H1 (cell line): ENCODE measurements at regions not wholly inside any gene's neighbourhood (a gene's known extent, or its start where the extent isn't known, plus 50 kb on each side); places are given as distances from the start of the nearest gene placed in this dataset.

Experiments
- CTCF ChIA-PET: fragments of 300-600 bp; sonication (Branson Sonifier 250); formaldehyde crosslinking; loops from one replicate; lab custom pipeline; 2021; ENCODE audit not compliant: partially characterized antibody; lab: Charles Lee
- POLR2A ChIA-PET: fragments of 300-600 bp; sonication (Branson Sonifier 250); formaldehyde crosslinking; loops from one replicate; lab custom pipeline; 2021; ENCODE audit warnings: inconsistent platforms; ENCODE audit not compliant: partially characterized antibody; lab: Charles Lee
- DNase-seq, 2 experiments: peaks; one replicate each; pipeline versions ENCODE4 v3.0.0 to v3.0.0-alpha.2; 2010 to 2022; ENCODE audit warnings: low spot score in 2 of 2, low read depth in 1 of 2, mixed read lengths in 1 of 2
- FAIRE-seq: peaks from 2 replicates; lab custom pipeline; 2011; peaks lifted over from hg19 to GRCh38; lab: Jason Lieb, UNC
- H2AFZ ChIP-seq: 2 replicates; pipeline ENCODE4 v1.8.1; 2012; ENCODE audit warnings: low read length, inconsistent platforms
- H2AK5ac ChIP-seq: 2 replicates; pipeline ENCODE4 v1.6.1; 2013; ENCODE audit warnings: low read depth, low read length
- H2BK120ac ChIP-seq: replicated peaks from 2 replicates; pipeline ENCODE3; 2013; ENCODE audit warnings: low read depth, low read length, inconsistent platforms
- H2BK12ac ChIP-seq: 2 replicates; pipeline ENCODE4 v1.6.1; 2013; ENCODE audit warnings: low read depth, low read length
- H2BK15ac ChIP-seq: 2 replicates; pipeline ENCODE4 v1.6.1; 2013; ENCODE audit warnings: low read length
- H2BK20ac ChIP-seq: 2 replicates; pipeline ENCODE4 v1.6.1; 2013; ENCODE audit warnings: low read length
- H2BK5ac ChIP-seq: 2 replicates; pipeline ENCODE4 v1.6.1; 2013; ENCODE audit warnings: low read depth, low read length
- H3K14ac ChIP-seq: 2 replicates; pipeline ENCODE4 v1.6.1; 2013; ENCODE audit warnings: inconsistent platforms; ENCODE audit not compliant: insufficient read length
- H3K18ac ChIP-seq: 2 replicates; pipeline ENCODE4 v1.6.1; 2013; ENCODE audit warnings: low read length; ENCODE audit errors: extremely low read depth
- H3K23ac ChIP-seq: 2 replicates; pipeline ENCODE4 v1.6.1; 2013; ENCODE audit warnings: inconsistent platforms; ENCODE audit not compliant: insufficient read length
- H3K23me2 ChIP-seq: 2 replicates; pipeline ENCODE4 v1.6.1; 2013; ENCODE audit warnings: low read depth, low read length
- H3K27ac ChIP-seq: 2 replicates; pipeline ENCODE4 v1.6.1; 2011; ENCODE audit warnings: low read depth, low read length, inconsistent platforms
- H3K27me3 ChIP-seq, 4 experiments: replicated peaks in 1 of 4; 1 replicate in 1 of 4; 2 replicates in 3 of 4; pipeline versions ENCODE4 v1.6.1 to v1.8.1; 2011 to 2013; ENCODE audit warnings: low read length in 3 of 4, mild to moderate bottlenecking in 3 of 4, inconsistent platforms in 2 of 4, mixed read lengths in 2 of 4, moderate library complexity in 1 of 4; ENCODE audit not compliant: control insufficient read depth in 3 of 4, insufficient read depth in 3 of 4; ENCODE audit errors: extremely low read depth in 1 of 4
- H3K36me3 ChIP-seq, 4 experiments: 2 replicates each; pipeline versions ENCODE4 v1.6.1 to v1.8.1; 2011 to 2013; ENCODE audit warnings: mild to moderate bottlenecking in 4 of 4, low read length in 3 of 4, moderate library complexity in 2 of 4, control low read depth in 1 of 4, inconsistent platforms in 1 of 4; ENCODE audit not compliant: insufficient read depth in 4 of 4, control insufficient read depth in 2 of 4
- H3K4ac ChIP-seq: replicated peaks from 2 replicates; pipeline ENCODE3; 2013; ENCODE audit warnings: low read length, low read depth, mixed read lengths, inconsistent platforms; ENCODE audit not compliant: insufficient read length
- H3K4me1 ChIP-seq, 4 experiments: replicated peaks in 1 of 4; 1 replicate in 1 of 4; 2 replicates in 3 of 4; pipeline versions ENCODE4 v1.6.1 to v1.8.1; 2011 to 2013; ENCODE audit warnings: low read length in 3 of 4, inconsistent platforms in 2 of 4, mixed read lengths in 1 of 4; ENCODE audit not compliant: insufficient read depth in 4 of 4, control insufficient read depth in 3 of 4
- H3K4me2 ChIP-seq, 2 experiments: 2 replicates each; pipeline versions ENCODE4 v1.6.1 to v1.8.1; 2011 to 2013; ENCODE audit warnings: low read depth in 2 of 2, low read length in 2 of 2, control low read depth in 1 of 2, inconsistent platforms in 1 of 2, mild to moderate bottlenecking in 1 of 2; ENCODE audit not compliant: insufficient read depth in 1 of 2
- H3K4me3 ChIP-seq, 4 experiments: fragments of 200-600, 300-600 bp in 1 of 4; sonication (generic), shearing (Covaris generic), sonication (Bioruptor Twin) in 1 of 4; 2 replicates each; pipeline versions ENCODE4 v1.5.1 to v1.8.1; 2011 to 2016; ENCODE audit warnings: low read length in 4 of 4, low read depth in 3 of 4, control low read depth in 2 of 4, inconsistent platforms in 2 of 4, mild to moderate bottlenecking in 2 of 4, mixed read lengths in 1 of 4, moderate library complexity in 1 of 4; ENCODE audit not compliant: insufficient read depth in 2 of 4; ENCODE audit errors: extremely low read depth in 1 of 4
- H3K56ac ChIP-seq: replicated peaks from 2 replicates; pipeline ENCODE3; 2013; ENCODE audit warnings: low read depth, mild to moderate bottlenecking, mixed read lengths, low read length, inconsistent platforms; ENCODE audit not compliant: insufficient read length
- H3K79me1 ChIP-seq: 2 replicates; pipeline ENCODE4 v1.6.1; 2013; ENCODE audit warnings: low read depth, low read length, control low read depth
- H3K79me2 ChIP-seq, 2 experiments: 2 replicates each; pipeline versions ENCODE4 v1.6.1 to v1.8.1; 2012 to 2013; ENCODE audit warnings: low read length in 2 of 2, mild to moderate bottlenecking in 2 of 2, inconsistent platforms in 1 of 2; ENCODE audit not compliant: insufficient read depth in 2 of 2, control insufficient read depth in 1 of 2
- H3K9ac ChIP-seq, 4 experiments: replicated peaks in 1 of 4; 1 replicate in 1 of 4; 2 replicates in 3 of 4; pipeline versions ENCODE4 v1.6.1 to v1.8.1; 2011 to 2013; ENCODE audit warnings: low read depth in 3 of 4, low read length in 3 of 4, control low read depth in 2 of 4, mild to moderate bottlenecking in 2 of 4, moderate library complexity in 2 of 4, inconsistent platforms in 1 of 4; ENCODE audit errors: extremely low read depth in 1 of 4
- H3K9me3 ChIP-seq, 2 experiments: 2 replicates each; pipeline versions ENCODE4 v1.6.1 to v1.8.1; 2012 to 2013; ENCODE audit warnings: mild to moderate bottlenecking in 2 of 2, moderate library complexity in 2 of 2, control low read depth in 1 of 2, inconsistent platforms in 1 of 2, low read depth in 1 of 2, low read length in 1 of 2, mixed read lengths in 1 of 2; ENCODE audit not compliant: insufficient read depth in 2 of 2
- H4K20me1 ChIP-seq, 2 experiments: replicated peaks in 1 of 2; 2 replicates each; pipeline versions ENCODE3 to v1.8.1; 2011 to 2013; ENCODE audit warnings: inconsistent platforms in 2 of 2, low read length in 2 of 2, mild to moderate bottlenecking in 1 of 2; ENCODE audit not compliant: insufficient read depth in 2 of 2, control insufficient read depth in 1 of 2
- H4K5ac ChIP-seq: 2 replicates; pipeline ENCODE4 v1.6.1; 2013; ENCODE audit warnings: low read length, low read depth, mixed read lengths, inconsistent platforms; ENCODE audit not compliant: insufficient read length
- H4K8ac ChIP-seq: 2 replicates; pipeline ENCODE4 v1.8.0; 2013; ENCODE audit warnings: mild to moderate bottlenecking, moderate library complexity, low read length, inconsistent platforms; ENCODE audit not compliant: insufficient read depth; ENCODE audit errors: extremely low read depth
- H4K91ac ChIP-seq: replicated peaks from 2 replicates; pipeline ENCODE3; 2013; ENCODE audit warnings: low read length, mixed read lengths, inconsistent platforms; ENCODE audit not compliant: insufficient read length
- CREB1 ChIP-seq: IDR thresholded peaks from 2 replicates; pipeline ENCODE4 v1.6.1; 2012; ENCODE audit warnings: inconsistent platforms
- RAD21 ChIP-seq, 2 experiments: IDR thresholded peaks in 1 of 2; conservative IDR thresholded peaks in 1 of 2; 2 replicates each; pipeline ENCODE4 v1.6.1; 2011; ENCODE audit warnings: low read depth in 2 of 2, low read length in 2 of 2, improper control_type of control experiment in 1 of 2, inconsistent platforms in 1 of 2, mild to moderate bottlenecking in 1 of 2, moderate library complexity in 1 of 2
- SAP30 ChIP-seq: fragments of 300-600 bp; sonication (generic); IDR thresholded peaks from 2 replicates; pipeline ENCODE4 v1.7.1; 2012; ENCODE audit warnings: low read length, moderate library complexity, mild to moderate bottlenecking, inconsistent platforms; ENCODE audit not compliant: insufficient read depth, insufficient replicate concordance
- WGBS, 2 experiments: shearing (Covaris generic) in 1 of 2; methylation state at CpG; one replicate each; pipeline versions ENCODE4 v1.1.6 to v1.1.7; 2013 to 2015; ENCODE audit warnings: low lambda C conversion rate in 2 of 2, mixed read lengths in 2 of 2, inconsistent platforms in 1 of 2, low coverage in 1 of 2, missing lambda C conversion rate in 1 of 2; ENCODE audit not compliant: insufficient replicate concordance in 2 of 2, insufficient coverage in 1 of 2, insufficient read length in 1 of 2; ENCODE audit errors: extremely low coverage in 1 of 2, missing lambda C conversion rate in 1 of 2; 5-methylcytosine and 5-hydroxymethylcytosine counted together
- TF ChIP-seq, protein P1 (sequence below), 3 experiments: IDR thresholded peaks; 1 replicate in 2 of 3; 2 replicates in 1 of 3; pipeline versions ENCODE4 v1.5.1 to v1.6.1; 2011; ENCODE audit warnings: low read length in 3 of 3, mild to moderate bottlenecking in 3 of 3, inconsistent platforms in 2 of 3, low read depth in 1 of 3, moderate library complexity in 1 of 3; ENCODE audit not compliant: insufficient read depth in 1 of 3; ENCODE audit errors: control extremely low read depth in 1 of 3

DNA sequence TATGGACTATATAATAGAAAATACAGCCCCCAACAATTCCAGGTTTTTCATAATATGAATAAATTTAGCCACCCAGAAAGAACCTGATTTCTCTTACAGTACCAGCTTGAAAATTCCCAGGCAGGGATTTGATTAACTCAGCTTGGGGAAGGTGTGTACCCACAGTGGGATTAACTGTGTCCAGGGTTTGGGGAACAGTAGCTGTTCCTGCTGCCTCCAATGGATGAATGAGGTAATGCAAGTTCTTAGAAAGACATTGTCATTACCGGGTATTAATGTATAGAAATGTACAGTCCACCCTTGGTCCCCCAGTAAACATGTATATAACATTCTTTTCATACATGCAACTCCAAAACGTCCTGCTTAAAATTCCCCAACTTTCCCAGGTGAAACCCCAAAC lies 115.6 kb downstream of the LRIG3 start:
- Histone ChIP-seq H3K9me3 (no peaks in the 10 kb centered on the region), H2AFZ (no peak overlapping the region), H3K4me1 (no peaks in the 10 kb centered on the region), H4K8ac (no peak overlapping the region), H2AK5ac (no peak overlapping the region), H3K18ac (no peak overlapping the region), H2BK15ac (no peak overlapping the region), H3K4me2 (no peak overlapping the region), H3K14ac (no peak overlapping the region), H3K27ac (no peak overlapping the region), H3K36me3 (no peaks in the 10 kb centered on the region), H3K56ac (no peak overlapping the region), H3K4ac (no peak overlapping the region), H3K79me1 (no peaks in the 10 kb centered on the region), H2BK120ac (no peak overlapping the region), H4K5ac (no peak overlapping the region), H4K20me1 (no peaks in the 10 kb centered on the region), H3K23ac (no peak overlapping the region), H2BK12ac (no peak overlapping the region), H3K27me3 (no peaks in the 10 kb centered on the region), H2BK5ac (no peak overlapping the region), H3K9ac (no peak overlapping the region), H3K79me2 (no peaks in the 10 kb centered on the region), H2BK20ac (no peak overlapping the region), H3K4me3 (no peak overlapping the region), H3K23me2 (no peaks in the 10 kb centered on the region), H4K91ac (no peak overlapping the region)
- DNase-seq = no peak
- FAIRE-seq = peak; percentile 78
- no peak for TF ChIP-seq CREB1
- peak; percentile 47 to 58 for TF ChIP-seq RAD21 (IDR thresholded peaks at IDR 0.05 in 1 of 2, conservative IDR thresholded peaks at IDR 0.05 in 1 of 2; ENCODE audit: low read depth in 2 of 2, low read length in 2 of 2)
- TF ChIP-seq, protein P1, sequence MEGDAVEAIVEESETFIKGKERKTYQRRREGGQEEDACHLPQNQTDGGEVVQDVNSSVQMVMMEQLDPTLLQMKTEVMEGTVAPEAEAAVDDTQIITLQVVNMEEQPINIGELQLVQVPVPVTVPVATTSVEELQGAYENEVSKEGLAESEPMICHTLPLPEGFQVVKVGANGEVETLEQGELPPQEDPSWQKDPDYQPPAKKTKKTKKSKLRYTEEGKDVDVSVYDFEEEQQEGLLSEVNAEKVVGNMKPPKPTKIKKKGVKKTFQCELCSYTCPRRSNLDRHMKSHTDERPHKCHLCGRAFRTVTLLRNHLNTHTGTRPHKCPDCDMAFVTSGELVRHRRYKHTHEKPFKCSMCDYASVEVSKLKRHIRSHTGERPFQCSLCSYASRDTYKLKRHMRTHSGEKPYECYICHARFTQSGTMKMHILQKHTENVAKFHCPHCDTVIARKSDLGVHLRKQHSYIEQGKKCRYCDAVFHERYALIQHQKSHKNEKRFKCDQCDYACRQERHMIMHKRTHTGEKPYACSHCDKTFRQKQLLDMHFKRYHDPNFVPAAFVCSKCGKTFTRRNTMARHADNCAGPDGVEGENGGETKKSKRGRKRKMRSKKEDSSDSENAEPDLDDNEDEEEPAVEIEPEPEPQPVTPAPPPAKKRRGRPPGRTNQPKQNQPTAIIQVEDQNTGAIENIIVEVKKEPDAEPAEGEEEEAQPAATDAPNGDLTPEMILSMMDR (IDR thresholded peaks at IDR 0.05; ENCODE audit: control extremely low read depth in 1 of 3, insufficient read depth in 1 of 3, low read depth in 1 of 3, low read length in 3 of 3) = peak; percentile 16 to 53 (median 28); a peak in 3 of 4 replicates
- TF ChIP-seq SAP30 = no peak
- 48% methylated on average over 2 of the region's 2 CpGs; no CpG with 5 or more reads in 1 of the 2 experiments for WGBS, 2 experiments
- ChIA-PET POLR2A (no interaction called here), CTCF (interaction anchor here (0.6 to 2.8 kb wide), 27 partner anchors 8 to 593 kb away, joined by 3 to 14 read pairs (median 4); no protein-coding TSS in a partner anchor)
